OCI-LY7 (cell line): ENCODE measurements at regions not wholly inside any gene's neighbourhood (a gene's known extent, or its start where the extent isn't known, plus 50 kb on each side); places are given as distances from the start of the nearest gene placed in this dataset.

Experiments
- BruUV-seq: library from RNA; stranded (reverse); fragments of 400-500 nt; replicated peaks from 2 replicates; lab custom pipeline; 2021; lab: Mats Ljungman, UMichigan
- CTCF ChIA-PET: fragments of 300-600 bp; sonication (Branson Sonifier 250); formaldehyde crosslinking; loops from one replicate; lab custom pipeline; 2022; ENCODE audit warnings: antibody characterized with exemption; ENCODE audit not compliant: unreplicated experiment; lab: Charles Lee
- POLR2A ChIA-PET: fragments of 300-600 bp; sonication (Branson Sonifier 250); formaldehyde crosslinking; loops from one replicate; lab custom pipeline; 2022; ENCODE audit warnings: antibody characterized with exemption; lab: Charles Lee
- DNase-seq: peaks from one replicate; pipeline ENCODE4 v3.0.0-alpha.2; 2015; ENCODE audit warnings: low spot score
- H2AFZ ChIP-seq: fragments of 200-600 bp; sonication (generic), shearing (Covaris generic); 2 replicates; pipeline ENCODE4 v1.6.1; 2014; ENCODE audit warnings: mild to moderate bottlenecking, antibody characterized with exemption, low read length, moderate library complexity
- H3K27ac ChIP-seq: fragments of 200-600 bp; sonication (generic); 2 replicates; pipeline ENCODE4 v1.5.1; 2014; ENCODE audit warnings: mixed run types, low read depth, mild to moderate bottlenecking, moderate library complexity, low read length, inconsistent platforms; ENCODE audit not compliant: poor library complexity, severe bottlenecking
- H3K36me3 ChIP-seq: fragments of 200-600 bp; sonication (generic); 2 replicates; pipeline ENCODE4 v1.6.1; 2014; ENCODE audit warnings: mild to moderate bottlenecking, antibody characterized with exemption, low read length, moderate library complexity, mixed read lengths; ENCODE audit not compliant: insufficient read depth
- H3K4me1 ChIP-seq: fragments of 200-600 bp; sonication (generic); 2 replicates; pipeline ENCODE4 v1.5.1; 2014; ENCODE audit warnings: mild to moderate bottlenecking, low read length; ENCODE audit not compliant: insufficient read depth, poor library complexity, severe bottlenecking
- H3K4me2 ChIP-seq: fragments of 200-600 bp; sonication (generic); 2 replicates; pipeline ENCODE4 v1.6.1; 2014; ENCODE audit warnings: mild to moderate bottlenecking, low read length
- H3K4me3 ChIP-seq: fragments of 200-600 bp; sonication (generic); 2 replicates; pipeline ENCODE4 v1.5.1; 2014; ENCODE audit warnings: mild to moderate bottlenecking, low read depth, low read length; ENCODE audit not compliant: poor library complexity, severe bottlenecking
- H3K79me2 ChIP-seq: fragments of 200-600 bp; sonication (generic); 2 replicates; pipeline ENCODE4 v1.6.1; 2016; ENCODE audit warnings: low read depth, mild to moderate bottlenecking, low read length, moderate library complexity, mixed read lengths; ENCODE audit not compliant: insufficient read depth
- H3K9me2 ChIP-seq: fragments of 200-600 bp; sonication (generic); 2 replicates; pipeline ENCODE4 v1.6.1; 2016; ENCODE audit warnings: mild to moderate bottlenecking, low read length, mixed read lengths; ENCODE audit not compliant: insufficient read depth
- H3K9me3 ChIP-seq: fragments of 200-600 bp; sonication (generic); 2 replicates; pipeline ENCODE4 v1.6.1; 2014; ENCODE audit warnings: mild to moderate bottlenecking, mixed run types, low read length, mixed read lengths
- H4K20me1 ChIP-seq: fragments of 200-600 bp; sonication (generic); 2 replicates; pipeline ENCODE4 v1.6.1; 2014; ENCODE audit warnings: mild to moderate bottlenecking, antibody characterized with exemption, low read length, moderate library complexity, mixed read lengths; ENCODE audit not compliant: insufficient read depth
- CTCF ChIP-seq: fragments of 200-600 bp; sonication (generic); conservative IDR thresholded peaks from 2 replicates; pipeline ENCODE4 v1.5.1; 2014; ENCODE audit warnings: mild to moderate bottlenecking, antibody characterized with exemption, low read length, moderate library complexity, mixed read lengths
- EZH2phosphoT487 ChIP-seq: fragments of 200-600 bp; sonication (generic); IDR thresholded peaks from 2 replicates; pipeline ENCODE4 v1.6.1; 2018; ENCODE audit warnings: low read depth, borderline replicate concordance, mild to moderate bottlenecking, mixed run types, antibody characterized with exemption, low read length, moderate library complexity, mixed read lengths
- intact Hi-C: fragments of 100-400 bp; cut with micrococcal nuclease; formaldehyde crosslinking; loops from one replicate; pipeline ENCODE4 v1.10.0; 2022; ENCODE audit not compliant: unreplicated experiment

- Histone ChIP-seq H3K4me3 (no peak overlapping the region), H3K79me2 (no peaks in the 10 kb centered on the region), H3K36me3 (no peaks in the 10 kb centered on the region), H3K9me2 (no peaks in the 10 kb centered on the region), H2AFZ (no peak overlapping the region), H4K20me1 (no peaks in the 10 kb centered on the region), H3K27ac (no peak overlapping the region), H3K9me3 (no peaks in the 10 kb centered on the region), H3K4me2 (no peak overlapping the region), H3K4me1 (no peaks in the 10 kb centered on the region)
- no peak for DNase-seq
- no TSS peak for BruUV-seq
- POLR2A ChIA-PET = interaction anchor here (0.5 to 0.7 kb wide), 2 partner anchors 152 to 194 kb away, joined by 3 read pairs; no protein-coding TSS in a partner anchor
- intact Hi-C loops = no loop called here
- CTCF ChIA-PET = no interaction called here
- TF ChIP-seq EZH2phosphoT487 (no peak), CTCF (no peak)
Measured at GRCh38 chr11:92409956-92410355, 185.3 kb downstream of the FAT3 start.

- no peak for TF ChIP-seq EZH2phosphoT487
- no peak for TF ChIP-seq CTCF
- intact Hi-C loops = no loop called here
- ChIA-PET CTCF (no interaction called here), POLR2A (interaction anchor here (0.7 kb wide), 1 partner anchor 195 kb away, joined by 3 read pairs; no protein-coding TSS in a partner anchor)
- H3K27ac ChIP-seq = no peak overlapping the region
- H3K4me3 ChIP-seq = no peak overlapping the region
- H3K9me3 ChIP-seq = no peaks in the 10 kb centered on the region
- H3K4me1 ChIP-seq = no peaks in the 10 kb centered on the region
- no TSS peak for BruUV-seq
- no peaks in the 10 kb centered on the region for H3K9me2 ChIP-seq
- H2AFZ ChIP-seq = no peak overlapping the region
- H3K79me2 ChIP-seq = no peaks in the 10 kb centered on the region
- H3K4me2 ChIP-seq = no peak overlapping the region
- H3K36me3 ChIP-seq = no peaks in the 10 kb centered on the region
- DNase-seq = no peak
- no peaks in the 10 kb centered on the region for H4K20me1 ChIP-seq
Measured at GRCh38 chr11:92410526-92410925, 185.9 kb downstream of the FAT3 start.

- H3K4me2 ChIP-seq = no peak overlapping the region
- no peak overlapping the region for H3K27ac ChIP-seq
- H3K4me3 ChIP-seq = no peak overlapping the region
- POLR2A ChIA-PET = no interaction called here
- no peak overlapping the region for H2AFZ ChIP-seq
- no peaks in the 10 kb centered on the region for H3K9me2 ChIP-seq
- H3K4me1 ChIP-seq = no peaks in the 10 kb centered on the region
- no peaks in the 10 kb centered on the region for H3K79me2 ChIP-seq
- DNase-seq = no peak
- CTCF ChIA-PET = no interaction called here
- no TSS peak for BruUV-seq
- TF ChIP-seq EZH2phosphoT487 = no peak
- no peak for TF ChIP-seq CTCF
- intact Hi-C loops = no loop called here
- no peaks in the 10 kb centered on the region for H3K9me3 ChIP-seq
- H4K20me1 ChIP-seq = no peaks in the 10 kb centered on the region
- H3K36me3 ChIP-seq = no peaks in the 10 kb centered on the region
Measured at GRCh38 chr11:92411431-92411830, 186.8 kb downstream of the FAT3 start.
